Gastroesophageal sphincter (tissue), 3 donors: ENCODE measurements at regions not wholly inside any gene's neighbourhood (a gene's known extent, or its start where the extent isn't known, plus 50 kb on each side); places are given as distances from the start of the nearest gene placed in this dataset.

ENCODE experiments used
- EP300 ChIP-seq: sonication (generic); formaldehyde crosslinking; IDR thresholded peaks from one replicate; pipeline ENCODE4 v1.6.1; 2017; ENCODE audit warnings: antibody characterized with exemption, mild to moderate bottlenecking
- POLR2AphosphoS5 ChIP-seq: sonication (generic); formaldehyde crosslinking; IDR thresholded peaks from one replicate; pipeline ENCODE4 v1.6.1; 2017; ENCODE audit warnings: antibody characterized with exemption
- TF ChIP-seq, protein P1 (sequence below), 4 experiments: fragments of 200-600 bp in 2 of 4; fragments of 450-650 bp in 2 of 4; sonication (generic) in 1 of 4; IDR thresholded peaks; one replicate each; pipeline ENCODE4 v1.5.1; 2017 to 2019; ENCODE audit warnings: antibody characterized with exemption in 4 of 4, mild to moderate bottlenecking in 2 of 4, moderate library complexity in 2 of 4

DNA sequence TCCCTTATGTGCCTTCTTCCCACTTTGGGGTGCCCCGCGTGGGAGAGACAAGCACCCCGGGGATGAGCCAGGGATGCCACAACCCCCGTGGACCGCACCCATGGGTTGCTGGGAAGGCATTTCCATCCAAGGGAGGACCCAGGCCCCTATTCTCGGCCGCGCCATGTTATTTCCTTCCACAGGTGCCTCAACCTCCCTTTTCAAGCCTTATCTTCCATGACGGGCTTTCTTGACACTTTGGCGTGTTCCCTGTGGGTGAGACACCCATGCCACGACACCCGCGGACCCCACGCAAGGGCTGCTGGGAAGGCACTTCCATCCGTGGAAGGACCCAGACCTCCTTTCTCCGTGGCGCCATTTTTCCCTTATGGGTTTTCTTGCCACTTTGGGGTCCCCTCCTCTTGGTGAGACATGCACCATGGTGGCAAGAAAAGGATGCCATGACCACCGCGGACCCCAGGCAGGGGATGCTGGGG lies 269.2 kb downstream of the ALG10 start:
- TF ChIP-seq, protein P1, sequence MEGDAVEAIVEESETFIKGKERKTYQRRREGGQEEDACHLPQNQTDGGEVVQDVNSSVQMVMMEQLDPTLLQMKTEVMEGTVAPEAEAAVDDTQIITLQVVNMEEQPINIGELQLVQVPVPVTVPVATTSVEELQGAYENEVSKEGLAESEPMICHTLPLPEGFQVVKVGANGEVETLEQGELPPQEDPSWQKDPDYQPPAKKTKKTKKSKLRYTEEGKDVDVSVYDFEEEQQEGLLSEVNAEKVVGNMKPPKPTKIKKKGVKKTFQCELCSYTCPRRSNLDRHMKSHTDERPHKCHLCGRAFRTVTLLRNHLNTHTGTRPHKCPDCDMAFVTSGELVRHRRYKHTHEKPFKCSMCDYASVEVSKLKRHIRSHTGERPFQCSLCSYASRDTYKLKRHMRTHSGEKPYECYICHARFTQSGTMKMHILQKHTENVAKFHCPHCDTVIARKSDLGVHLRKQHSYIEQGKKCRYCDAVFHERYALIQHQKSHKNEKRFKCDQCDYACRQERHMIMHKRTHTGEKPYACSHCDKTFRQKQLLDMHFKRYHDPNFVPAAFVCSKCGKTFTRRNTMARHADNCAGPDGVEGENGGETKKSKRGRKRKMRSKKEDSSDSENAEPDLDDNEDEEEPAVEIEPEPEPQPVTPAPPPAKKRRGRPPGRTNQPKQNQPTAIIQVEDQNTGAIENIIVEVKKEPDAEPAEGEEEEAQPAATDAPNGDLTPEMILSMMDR (IDR thresholded peaks at IDR 0.05): no peak
- TF ChIP-seq EP300: no peak
- TF ChIP-seq POLR2AphosphoS5: no peak
